ENCODE measurements at regions not wholly inside any gene's neighbourhood (a gene's known extent, or its start where the extent isn't known, plus 50 kb on each side); places are given as distances from the start of the nearest gene placed in this dataset.
A peak's percentile ranks its signal among the peaks of the same experiment; 100 is the strongest.
"Not testable (repeated sequence)": the region's sequence is repeated elsewhere in the genome, so short reads cannot be mapped to it uniquely, and the experiment has no call there.

GRCh38 chr11:67877316-67877715 lies 126.6 kb downstream of the UNC93B1 start:
- DNase-seq (ENCODE audit: low read depth in 2 of 2) = not testable (repeated sequence)

- not testable (repeated sequence) for DNase-seq (ENCODE audit: low read depth in 2 of 2)
These were observed 130.7 kb downstream of the UNC93B1 start for GRCh38 chr11:67873223-67873622.

GRCh38 chr11:67871168-67871567 lies 132.7 kb downstream of the UNC93B1 start:
- DNase-seq (ENCODE audit: low read depth in 2 of 2) = not testable (repeated sequence)

- not testable (repeated sequence) for DNase-seq (ENCODE audit: low read depth in 2 of 2)
These were observed 141.0 kb downstream of the UNC93B1 start for GRCh38 chr11:67862896-67863295.

- peak; percentile 23 to 43 for DNase-seq (ENCODE audit: low read depth in 2 of 2)
These were observed 144.3 kb downstream of the UNC93B1 start for GRCh38 chr11:67859513-67860161.

- not testable (repeated sequence) for DNase-seq (ENCODE audit: low read depth in 2 of 2)
These were observed 153.2 kb downstream of the UNC93B1 start for GRCh38 chr11:67850747-67851146.

- DNase-seq (ENCODE audit: low read depth in 2 of 2) = not testable (repeated sequence)
These were observed 154.1 kb downstream of the UNC93B1 start for GRCh38 chr11:67849766-67850165.

- DNase-seq (ENCODE audit: low read depth in 2 of 2) = not testable (repeated sequence)
These were observed 155.7 kb downstream of the UNC93B1 start for GRCh38 chr11:67847896-67848875.

- not testable (repeated sequence) for DNase-seq (ENCODE audit: low read depth in 2 of 2)
These were observed 157.6 kb downstream of the UNC93B1 start for GRCh38 chr11:67846303-67846702.

- DNase-seq (ENCODE audit: low read depth in 2 of 2) = not testable (repeated sequence)
These were observed 158.6 kb downstream of the UNC93B1 start for GRCh38 chr11:67845296-67845695.

- not testable (repeated sequence) for DNase-seq (ENCODE audit: low read depth in 2 of 2)
These were observed 163.3 kb downstream of the UNC93B1 start for GRCh38 chr11:67840599-67840998.

GRCh38 chr11:67830152-67830551 lies 155.7 kb upstream of the ALDH3B2 start:
- not testable (repeated sequence) for DNase-seq (ENCODE audit: low read depth in 2 of 2)

- DNase-seq (ENCODE audit: low read depth in 2 of 2) = not testable (repeated sequence)
These were observed 152.5 kb upstream of the ALDH3B2 start for GRCh38 chr11:67826951-67827296.

- not testable (repeated sequence) for DNase-seq (ENCODE audit: low read depth in 2 of 2)
These were observed 151.9 kb upstream of the ALDH3B2 start for GRCh38 chr11:67826028-67826950.

- DNase-seq (ENCODE audit: low read depth in 2 of 2) = not testable (repeated sequence)
These were observed 150.4 kb upstream of the ALDH3B2 start for GRCh38 chr11:67824861-67825260.

- no peak for DNase-seq (ENCODE audit: low read depth in 2 of 2)
These were observed 145.7 kb upstream of the ALDH3B2 start for GRCh38 chr11:67820081-67820480.

GRCh38 chr11:67817558-67817957 lies 143.1 kb upstream of the ALDH3B2 start:
- not testable (repeated sequence) for DNase-seq (ENCODE audit: low read depth in 2 of 2)

GRCh38 chr11:67809301-67809700 lies 134.9 kb upstream of the ALDH3B2 start:
- not testable (repeated sequence) for DNase-seq (ENCODE audit: low read depth in 2 of 2)

GRCh38 chr11:67807896-67808295 lies 133.5 kb upstream of the ALDH3B2 start:
- not testable (repeated sequence) for DNase-seq (ENCODE audit: low read depth in 2 of 2)

GRCh38 chr11:67806728-67807235 lies 132.4 kb upstream of the ALDH3B2 start:
- DNase-seq (ENCODE audit: low read depth in 2 of 2) = not testable (repeated sequence)

GRCh38 chr11:67806183-67806582 lies 131.8 kb upstream of the ALDH3B2 start:
- DNase-seq (ENCODE audit: low read depth in 2 of 2) = peak in 1 of 2 donors; percentile 10

Measured in stimulated activated CD4-positive, alpha-beta T cell treated with anti-CD3 and anti-CD28 coated beads, Interleukin-1b, Interleukin-23, amount 100 ng/mL, for 1 hour (primary cell).